ENCODE measurements at regions not wholly inside any gene's neighbourhood (a gene's known extent, or its start where the extent isn't known, plus 50 kb on each side); places are given as distances from the start of the nearest gene placed in this dataset.

GRCh38 chr1:57674801-57675200 is 250.9 kb upstream of the DAB1 start:
- Histone ChIP-seq H3K4me1 (ENCODE audit: control insufficient read depth in 2 of 3, insufficient read depth in 2 of 3, low read depth in 1 of 3, low read length in 3 of 3) (no peaks in the 10 kb centered on the region), H3K27me3 (ENCODE audit: control insufficient read depth, insufficient read depth, low read length) (no peaks in the 10 kb centered on the region), H3K27ac (ENCODE audit: low read depth in 2 of 2, low read length in 2 of 2) (no peak overlapping the region), H3K9me3 (ENCODE audit: control insufficient read depth in 2 of 3, insufficient read depth in 1 of 3, low read length in 3 of 3) (no peaks in the 10 kb centered on the region), H3K9ac (ENCODE audit: low read length in 3 of 3) (no peak overlapping the region), H3K4me3 (ENCODE audit: low read length in 3 of 3) (no peak overlapping the region), H3K36me3 (ENCODE audit: control insufficient read depth in 2 of 3, insufficient read depth in 3 of 3, low read length in 3 of 3) (no peaks in the 10 kb centered on the region)
- no peak for TF ChIP-seq CTCF (IDR thresholded peaks at IDR 0.05; ENCODE audit: borderline replicate concordance, extremely low read depth, insufficient read depth)
- FAIRE-seq (no peak), DNase-seq (no peak)
- intact Hi-C loops (cut with DNase I) = no loop called here

- FAIRE-seq (no peak), DNase-seq (no peak)
- Histone ChIP-seq H3K9me3 (ENCODE audit: control insufficient read depth in 2 of 3, insufficient read depth in 1 of 3, low read length in 3 of 3) (no peaks in the 10 kb centered on the region), H3K27me3 (ENCODE audit: control insufficient read depth, insufficient read depth, low read length) (no peaks in the 10 kb centered on the region), H3K4me1 (ENCODE audit: control insufficient read depth in 2 of 3, insufficient read depth in 2 of 3, low read depth in 1 of 3, low read length in 3 of 3) (no peaks in the 10 kb centered on the region), H3K4me3 (ENCODE audit: low read length in 3 of 3) (no peak overlapping the region), H3K9ac (ENCODE audit: low read length in 3 of 3) (no peak overlapping the region), H3K27ac (ENCODE audit: low read depth in 2 of 2, low read length in 2 of 2) (no peak overlapping the region), H3K36me3 (ENCODE audit: control insufficient read depth in 2 of 3, insufficient read depth in 3 of 3, low read length in 3 of 3) (no peaks in the 10 kb centered on the region)
- no peak for TF ChIP-seq CTCF (IDR thresholded peaks at IDR 0.05; ENCODE audit: borderline replicate concordance, extremely low read depth, insufficient read depth)
- intact Hi-C loops (cut with DNase I) = no loop called here
Observed at GRCh38 chr1:57672346-57673140, 248.7 kb upstream of the DAB1 start.

GRCh38 chr1:57671750-57672149 is 247.9 kb upstream of the DAB1 start:
- TF ChIP-seq CTCF (IDR thresholded peaks at IDR 0.05; ENCODE audit: borderline replicate concordance, extremely low read depth, insufficient read depth) = no peak
- no peaks in the 10 kb centered on the region for H3K9me3 ChIP-seq (ENCODE audit: control insufficient read depth in 2 of 3, insufficient read depth in 1 of 3, low read length in 3 of 3)
- no peak overlapping the region for H3K4me3 ChIP-seq (ENCODE audit: low read length in 3 of 3)
- H3K9ac ChIP-seq (ENCODE audit: low read length in 3 of 3) = no peak overlapping the region
- no peaks in the 10 kb centered on the region for H3K27me3 ChIP-seq (ENCODE audit: control insufficient read depth, insufficient read depth, low read length)
- FAIRE-seq = no peak
- intact Hi-C loops (cut with DNase I) = no loop called here
- H3K4me1 ChIP-seq (ENCODE audit: control insufficient read depth in 2 of 3, insufficient read depth in 2 of 3, low read depth in 1 of 3, low read length in 3 of 3) = no peaks in the 10 kb centered on the region
- DNase-seq = no peak
- H3K27ac ChIP-seq (ENCODE audit: low read depth in 2 of 2, low read length in 2 of 2) = no peak overlapping the region
- no peaks in the 10 kb centered on the region for H3K36me3 ChIP-seq (ENCODE audit: control insufficient read depth in 2 of 3, insufficient read depth in 3 of 3, low read length in 3 of 3)
